HCT116 (cell line): ENCODE measurements at regions not wholly inside any gene's neighbourhood (a gene's known extent, or its start where the extent isn't known, plus 50 kb on each side); places are given as distances from the start of the nearest gene placed in this dataset.

Experiments used
- ATAC-seq: fragments of 200-7000 bp; cut with Tn5 transposase; 2 replicates; pipeline ENCODE4 v1.9.1; 2020; ENCODE audit warnings: mild to moderate bottlenecking, moderate library complexity
- BruUV-seq: library from RNA; stranded (reverse); fragments of 400-500 nt; replicated peaks from 2 replicates; lab custom pipeline; 2021; lab: Mats Ljungman, UMichigan
- CTCF ChIA-PET: fragments of 300-600 bp; sonication (Branson Sonifier 250); formaldehyde crosslinking; loops from one replicate; lab custom pipeline; 2021; ENCODE audit warnings: antibody characterized with exemption; lab: Charles Lee
- POLR2A ChIA-PET: fragments of 300-600, 350-600 bp; sonication (Branson Sonifier 250); formaldehyde crosslinking; loops from one replicate; lab custom pipeline; 2021; ENCODE audit warnings: antibody characterized with exemption; lab: Charles Lee
- RAD21 ChIA-PET, 2 experiments: fragments of 300-600 bp; sonication (Branson Sonifier 250); formaldehyde crosslinking; loops; one replicate each; lab custom pipeline; 2023; ENCODE audit warnings: low total read pairs in 2 of 2; ENCODE audit not compliant: uncharacterized antibody in 2 of 2, unreplicated experiment in 2 of 2, low non-redundant PET in 1 of 2; lab: Charles Lee
- DNase-seq: peaks from one replicate; pipeline ENCODE4 v3.0.0-alpha.2; 2010; ENCODE audit warnings: low read depth, low spot score
- H2AFZ ChIP-seq: fragments of 200-600 bp; shearing (Covaris generic), sonication (generic); 2 replicates; pipeline ENCODE4 v1.6.1; 2017; ENCODE audit warnings: low read depth, mixed run types, mixed read lengths, antibody characterized with exemption, low read length; ENCODE audit not compliant: poor library complexity, severe bottlenecking
- H3K27ac ChIP-seq: 2 replicates; pipeline ENCODE4 v1.5.1; 2012; ENCODE audit warnings: low read depth, low read length
- H3K27me3 ChIP-seq: fragments of 200-600 bp; sonication (generic); 2 replicates; pipeline ENCODE4 v1.6.1; 2016; ENCODE audit warnings: mixed run types, low read length, mixed read lengths; ENCODE audit not compliant: insufficient read depth
- H3K36me3 ChIP-seq, 2 experiments: fragments of 200-500 bp in 1 of 2; fragments of 200-600 bp in 1 of 2; sonication (Bioruptor generic) in 1 of 2; sonication (generic) in 1 of 2; 2 replicates each; pipeline versions ENCODE4 v1.5.1 to v1.6.1; 2014 to 2016; ENCODE audit warnings: low read length in 2 of 2, inconsistent platforms in 1 of 2, mixed read lengths in 1 of 2, mixed run types in 1 of 2; ENCODE audit not compliant: insufficient read depth in 2 of 2, control insufficient read depth in 1 of 2
- H3K4me1 ChIP-seq, 2 experiments: fragments of 200-600 bp in 1 of 2; sonication (generic) in 1 of 2; 2 replicates each; pipeline versions ENCODE4 v1.5.1 to v1.6.1; 2012 to 2017; ENCODE audit warnings: low read length in 2 of 2, inconsistent platforms in 1 of 2, mild to moderate bottlenecking in 1 of 2, mixed read lengths in 1 of 2, mixed run types in 1 of 2, moderate library complexity in 1 of 2; ENCODE audit not compliant: insufficient read depth in 2 of 2, control insufficient read depth in 1 of 2
- H3K4me2 ChIP-seq: fragments of 200-600 bp; sonication (generic); 2 replicates; pipeline ENCODE4 v1.6.1; 2017; ENCODE audit warnings: mixed run types, low read length, mixed read lengths
- H3K4me3 ChIP-seq, 2 experiments: fragments of 200-600 bp in 1 of 2; sonication (generic) in 1 of 2; replicated peaks in 1 of 2; 2 replicates each; pipeline ENCODE4 v1.5.1; 2011 to 2016; ENCODE audit warnings: low read length in 2 of 2, control low read depth in 1 of 2, low read depth in 1 of 2, mild to moderate bottlenecking in 1 of 2, mixed read lengths in 1 of 2, mixed run types in 1 of 2
- H3K79me2 ChIP-seq: fragments of 200-600 bp; sonication (generic); 2 replicates; pipeline ENCODE4 v1.6.1; 2017; ENCODE audit warnings: mild to moderate bottlenecking, mixed run types, low read length, moderate library complexity, mixed read lengths; ENCODE audit not compliant: insufficient read depth
- H3K9ac ChIP-seq: fragments of 200-600 bp; sonication (generic); 2 replicates; pipeline ENCODE4 v1.6.1; 2016; ENCODE audit warnings: low read length, mixed read lengths
- H3K9me2 ChIP-seq: fragments of 200-600 bp; sonication (generic), shearing (Covaris generic); 2 replicates; pipeline ENCODE4 v1.6.1; 2017; ENCODE audit warnings: mixed run types, mild to moderate bottlenecking, moderate library complexity; ENCODE audit not compliant: insufficient read depth
- H3K9me3 ChIP-seq, 2 experiments: fragments of 200-500 bp in 1 of 2; fragments of 200-600 bp in 1 of 2; sonication (Bioruptor generic) in 1 of 2; sonication (generic) in 1 of 2; 2 replicates each; pipeline ENCODE4 v1.6.1; 2014 to 2017; ENCODE audit warnings: low read length in 2 of 2, mixed read lengths in 2 of 2, inconsistent platforms in 1 of 2, low read depth in 1 of 2, mild to moderate bottlenecking in 1 of 2, mixed run types in 1 of 2, moderate library complexity in 1 of 2; ENCODE audit not compliant: control insufficient read depth in 1 of 2, insufficient read depth in 1 of 2
- H4K20me1 ChIP-seq: fragments of 200-600 bp; sonication (generic), shearing (Covaris generic); 2 replicates; pipeline ENCODE4 v1.6.1; 2017; ENCODE audit warnings: mixed run types, mild to moderate bottlenecking, moderate library complexity; ENCODE audit not compliant: insufficient read depth
- CBX3 ChIP-seq: IDR thresholded peaks from 2 replicates; pipeline ENCODE4 v1.6.1; 2012; ENCODE audit warnings: low read depth
- EGR1 ChIP-seq: IDR thresholded peaks from 2 replicates; pipeline ENCODE4 v1.6.1; 2012; ENCODE audit warnings: low read depth
- ELF1 ChIP-seq: IDR thresholded peaks from 2 replicates; pipeline ENCODE4 v1.6.1; 2012; ENCODE audit warnings: low read depth, borderline replicate concordance
- EZH2 ChIP-seq: fragments of 200-600 bp; sonication (generic); IDR thresholded peaks from 2 replicates; pipeline ENCODE4 v1.6.1; 2017; ENCODE audit warnings: antibody characterized with exemption, mixed run types
- EZH2phosphoT487 ChIP-seq: fragments of 200-600 bp; IDR thresholded peaks from 2 replicates; pipeline ENCODE4 v1.6.1; 2018; ENCODE audit warnings: antibody characterized with exemption, borderline replicate concordance
- FOSL1 ChIP-seq: IDR thresholded peaks from 2 replicates; pipeline ENCODE4 v1.6.1; 2012; ENCODE audit warnings: low read depth
- JUND ChIP-seq: IDR thresholded peaks from 2 replicates; pipeline ENCODE4 v1.6.1; 2012
- POLR2A ChIP-seq: IDR thresholded peaks from 2 replicates; pipeline ENCODE4 v1.7.0; 2011; ENCODE audit warnings: borderline replicate concordance; ENCODE audit not compliant: insufficient read depth, insufficient read length; ENCODE audit errors: extremely low read depth
- POLR2AphosphoS5 ChIP-seq: IDR thresholded peaks from 2 replicates; pipeline ENCODE4 v1.6.1; 2011; ENCODE audit warnings: mild to moderate bottlenecking, low read depth, low read length, moderate library complexity
- RAD21 ChIP-seq: IDR thresholded peaks from 2 replicates; pipeline ENCODE4 v1.6.1; 2012; ENCODE audit warnings: low read depth, mild to moderate bottlenecking
- SIN3A ChIP-seq: IDR thresholded peaks from 2 replicates; pipeline ENCODE4 v1.6.1; 2012; ENCODE audit warnings: low read depth
- SP1 ChIP-seq: IDR thresholded peaks from 2 replicates; pipeline ENCODE4 v1.6.1; 2012; ENCODE audit warnings: low read depth
- SRF ChIP-seq: IDR thresholded peaks from 2 replicates; pipeline ENCODE4 v1.6.1; 2012; ENCODE audit warnings: low read depth
- TCF7L2 ChIP-seq: IDR thresholded peaks from 2 replicates; pipeline ENCODE4 v1.7.0; 2011; ENCODE audit warnings: borderline replicate concordance, inconsistent platforms; ENCODE audit not compliant: insufficient read depth, insufficient read length; ENCODE audit errors: extremely low read depth
- ZFX ChIP-seq: fragments of 450-650 bp; IDR thresholded peaks from 2 replicates; pipeline ENCODE4 v1.6.1; 2017
- intact Hi-C: fragments of 100-400 bp; cut with micrococcal nuclease; formaldehyde crosslinking; loops from 2 replicates; pipeline ENCODE4 v1.10.0; 2022
- TF ChIP-seq, protein P1 (sequence below): IDR thresholded peaks from 2 replicates; pipeline ENCODE4 v1.6.1; 2012
- TF ChIP-seq, protein P2 (sequence below), 3 experiments: fragments of 200-600 bp in 1 of 3; sonication (generic) in 1 of 3; IDR thresholded peaks in 2 of 3; conservative IDR thresholded peaks in 1 of 3; 2 replicates each; pipeline ENCODE4 v1.5.1; 2012 to 2017; ENCODE audit warnings: low read depth in 2 of 3, low read length in 2 of 3, antibody characterized with exemption in 1 of 3, borderline replicate concordance in 1 of 3, control low read depth in 1 of 3, mild to moderate bottlenecking in 1 of 3, mixed read lengths in 1 of 3, mixed run types in 1 of 3, moderate library complexity in 1 of 3; ENCODE audit not compliant: insufficient read depth in 1 of 3
- TF ChIP-seq, protein P3 (sequence below): IDR thresholded peaks from 2 replicates; pipeline ENCODE4 v1.6.1; 2012

GRCh38 chr6:30800871-30801270 is 56.5 kb upstream of the IER3 start:
- Histone ChIP-seq H3K9ac (no peak overlapping the region), H3K27ac (no peak overlapping the region), H3K36me3 (no peaks in the 10 kb centered on the region), H3K9me3 (no peaks in the 10 kb centered on the region), H3K4me3 (no peak overlapping the region), H3K4me2 (no peak overlapping the region), H3K79me2 (no peaks in the 10 kb centered on the region), H4K20me1 (no peaks in the 10 kb centered on the region), H3K4me1 (peaks cover 23 to 40% of the 10 kb centered on the region in 2 experiments; a peak in 3 of 4 replicates), H3K27me3 (no peaks in the 10 kb centered on the region), H2AFZ (no peak overlapping the region), H3K9me2 (no peaks in the 10 kb centered on the region)
- ATAC-seq (no peak), DNase-seq (no peak)
- POLR2A ChIA-PET = interaction anchor here (1.3 to 30.6 kb wide), 7 partner anchors 9 to 55 kb away, joined by 3 to 680 read pairs (median 8); partner anchors contain the start of genes FLOT1 and IER3
- TF ChIP-seq ELF1 = no peak
- no peak for TF ChIP-seq TCF7L2
- no peak for TF ChIP-seq SIN3A
- TF ChIP-seq, protein P1, sequence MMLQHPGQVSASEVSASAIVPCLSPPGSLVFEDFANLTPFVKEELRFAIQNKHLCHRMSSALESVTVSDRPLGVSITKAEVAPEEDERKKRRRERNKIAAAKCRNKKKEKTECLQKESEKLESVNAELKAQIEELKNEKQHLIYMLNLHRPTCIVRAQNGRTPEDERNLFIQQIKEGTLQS = no peak
- TF ChIP-seq SP1 = no peak
- no peak for TF ChIP-seq FOSL1
- no peak for TF ChIP-seq EZH2
- no peak for TF ChIP-seq JUND
- no peak for TF ChIP-seq POLR2AphosphoS5
- TF ChIP-seq EGR1 = no peak
- TF ChIP-seq ZFX = no peak
- TF ChIP-seq SRF = no peak
- TF ChIP-seq CBX3 = no peak
- TF ChIP-seq EZH2phosphoT487 = no peak
- TF ChIP-seq, protein P2, sequence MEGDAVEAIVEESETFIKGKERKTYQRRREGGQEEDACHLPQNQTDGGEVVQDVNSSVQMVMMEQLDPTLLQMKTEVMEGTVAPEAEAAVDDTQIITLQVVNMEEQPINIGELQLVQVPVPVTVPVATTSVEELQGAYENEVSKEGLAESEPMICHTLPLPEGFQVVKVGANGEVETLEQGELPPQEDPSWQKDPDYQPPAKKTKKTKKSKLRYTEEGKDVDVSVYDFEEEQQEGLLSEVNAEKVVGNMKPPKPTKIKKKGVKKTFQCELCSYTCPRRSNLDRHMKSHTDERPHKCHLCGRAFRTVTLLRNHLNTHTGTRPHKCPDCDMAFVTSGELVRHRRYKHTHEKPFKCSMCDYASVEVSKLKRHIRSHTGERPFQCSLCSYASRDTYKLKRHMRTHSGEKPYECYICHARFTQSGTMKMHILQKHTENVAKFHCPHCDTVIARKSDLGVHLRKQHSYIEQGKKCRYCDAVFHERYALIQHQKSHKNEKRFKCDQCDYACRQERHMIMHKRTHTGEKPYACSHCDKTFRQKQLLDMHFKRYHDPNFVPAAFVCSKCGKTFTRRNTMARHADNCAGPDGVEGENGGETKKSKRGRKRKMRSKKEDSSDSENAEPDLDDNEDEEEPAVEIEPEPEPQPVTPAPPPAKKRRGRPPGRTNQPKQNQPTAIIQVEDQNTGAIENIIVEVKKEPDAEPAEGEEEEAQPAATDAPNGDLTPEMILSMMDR (IDR thresholded peaks at IDR 0.05 in 2 of 3, conservative IDR thresholded peaks at IDR 0.05 in 1 of 3; ENCODE audit: borderline replicate concordance in 1 of 3, insufficient read depth in 1 of 3, low read depth in 2 of 3, low read length in 2 of 3) = no peak
- TF ChIP-seq, protein P3, sequence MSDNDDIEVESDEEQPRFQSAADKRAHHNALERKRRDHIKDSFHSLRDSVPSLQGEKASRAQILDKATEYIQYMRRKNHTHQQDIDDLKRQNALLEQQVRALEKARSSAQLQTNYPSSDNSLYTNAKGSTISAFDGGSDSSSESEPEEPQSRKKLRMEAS = no peak
- TF ChIP-seq POLR2A = no peak
- no peak for TF ChIP-seq RAD21
- RAD21 ChIA-PET = no interaction called here
- intact Hi-C loops = no loop called here
- CTCF ChIA-PET = interaction anchor here (1.2 kb wide), 1 partner anchor 49 kb away, joined by 4 read pairs; no protein-coding TSS in a partner anchor
- BruUV-seq = no TSS peak
